Glomerular visceral epithelial cell (primary cell): ENCODE measurements at regions not wholly inside any gene's neighbourhood (a gene's known extent, or its start where the extent isn't known, plus 50 kb on each side); places are given as distances from the start of the nearest gene placed in this dataset.

Experiments used
- DNase-seq: peaks from one replicate; pipeline ENCODE4 v3.0.0-alpha.2; 2016; ENCODE audit errors: extremely low spot score

- DNase-seq: no peak
These were observed 643.8 kb downstream of the SORCS1 start for GRCh38 chr10:106520698-106521097.

- no peak for DNase-seq
These were observed 645.0 kb downstream of the SORCS1 start for GRCh38 chr10:106519376-106520030.

GRCh38 chr10:106515206-106515790 is 649.2 kb downstream of the SORCS1 start:
- no peak for DNase-seq

- DNase-seq: no peak
These were observed 651.1 kb downstream of the SORCS1 start for GRCh38 chr10:106513352-106513771.

GRCh38 chr10:106511917-106512316 is 652.6 kb downstream of the SORCS1 start:
- DNase-seq: no peak

- DNase-seq: no peak
These were observed 655.6 kb downstream of the SORCS1 start for GRCh38 chr10:106508950-106509349.

- no peak for DNase-seq
These were observed 657.8 kb downstream of the SORCS1 start for GRCh38 chr10:106506526-106507283.

- DNase-seq: no peak
These were observed 660.0 kb downstream of the SORCS1 start for GRCh38 chr10:106504536-106504935.

GRCh38 chr10:106502641-106503040 is 661.9 kb downstream of the SORCS1 start:
- no peak for DNase-seq

GRCh38 chr10:106500925-106501525 is 663.5 kb downstream of the SORCS1 start:
- DNase-seq: no peak

GRCh38 chr10:106500041-106500924 is 664.2 kb downstream of the SORCS1 start:
- DNase-seq: no peak

- no peak for DNase-seq
These were observed 665.1 kb downstream of the SORCS1 start for GRCh38 chr10:106499448-106499847.

- no peak for DNase-seq
These were observed 665.8 kb downstream of the SORCS1 start for GRCh38 chr10:106498675-106499074.

- DNase-seq: no peak
These were observed 668.6 kb downstream of the SORCS1 start for GRCh38 chr10:106495931-106496330.

- no peak for DNase-seq
These were observed 670.8 kb downstream of the SORCS1 start for GRCh38 chr10:106493751-106494150.

GRCh38 chr10:106493226-106493625 is 671.3 kb downstream of the SORCS1 start:
- DNase-seq: no peak

GRCh38 chr10:106487726-106488125 is 676.8 kb downstream of the SORCS1 start:
- no peak for DNase-seq

- no peak for DNase-seq
These were observed 682.8 kb downstream of the SORCS1 start for GRCh38 chr10:106481598-106482275.

- DNase-seq: no peak
These were observed 684.9 kb downstream of the SORCS1 start for GRCh38 chr10:106479636-106480035.

- no peak for DNase-seq
These were observed 689.6 kb downstream of the SORCS1 start for GRCh38 chr10:106474876-106475275.

GRCh38 chr10:106473129-106473685 is 691.3 kb downstream of the SORCS1 start:
- no peak for DNase-seq
